SKM-1 treated with dmso at 0.1 percent for 144 hours (cell line): ENCODE measurements at regions not wholly inside any gene's neighbourhood (a gene's known extent, or its start where the extent isn't known, plus 50 kb on each side); places are given as distances from the start of the nearest gene placed in this dataset.
"Not testable (repeated sequence)": the region's sequence is repeated elsewhere in the genome, so short reads cannot be mapped to it uniquely, and the experiment has no call there.

Experiments used
- DNase-seq: peaks from one replicate; lab custom pipeline; 2025; ENCODE audit not compliant: unreplicated experiment; lab: John Stamatoyannopoulos, UW

- no peak for DNase-seq
Measured at GRCh38 chr6:144606083-144606482, 320.9 kb downstream of the UTRN start.

GRCh38 chr6:144607998-144608735 lies 323.0 kb downstream of the UTRN start:
- DNase-seq, result no peak

- DNase-seq, result no peak
Measured at GRCh38 chr6:144612811-144613210, 327.7 kb downstream of the UTRN start.

- no peak for DNase-seq
Measured at GRCh38 chr6:144613859-144614258, 328.7 kb downstream of the UTRN start.

GRCh38 chr6:144615870-144616269 lies 330.7 kb downstream of the UTRN start:
- DNase-seq, result no peak

- DNase-seq, result no peak
Measured at GRCh38 chr6:144617191-144617590, 332.1 kb downstream of the UTRN start.

- no peak for DNase-seq
Measured at GRCh38 chr6:144617708-144618107, 332.6 kb downstream of the UTRN start.

- DNase-seq, result no peak
Measured at GRCh38 chr6:144619966-144620365, 334.8 kb downstream of the UTRN start.

- DNase-seq, result no peak
Measured at GRCh38 chr6:144621332-144621731, 336.2 kb downstream of the UTRN start.

- DNase-seq, result no peak
Measured at GRCh38 chr6:144624246-144624645, 339.1 kb downstream of the UTRN start.

- DNase-seq, result no peak
Measured at GRCh38 chr6:144624716-144625115, 339.6 kb downstream of the UTRN start.

GRCh38 chr6:144630857-144631256 lies 345.7 kb downstream of the UTRN start:
- no peak for DNase-seq

- DNase-seq, result no peak
Measured at GRCh38 chr6:144632266-144632665, 347.1 kb downstream of the UTRN start.

GRCh38 chr6:144633886-144634285 lies 348.8 kb downstream of the UTRN start:
- DNase-seq, result no peak

GRCh38 chr6:144634371-144634770 lies 349.2 kb downstream of the UTRN start:
- DNase-seq, result no peak

GRCh38 chr6:144635051-144635450 lies 349.9 kb downstream of the UTRN start:
- DNase-seq, result no peak

- not testable (repeated sequence) for DNase-seq
Measured at GRCh38 chr6:144636025-144636424, 350.9 kb downstream of the UTRN start.

- DNase-seq, result peak; percentile 82
Measured at GRCh38 chr6:144637541-144637940, 352.4 kb downstream of the UTRN start.

GRCh38 chr6:144639654-144640053 lies 354.5 kb downstream of the UTRN start:
- no peak for DNase-seq

GRCh38 chr6:144641286-144641685 lies 356.2 kb downstream of the UTRN start:
- DNase-seq, result no peak

GRCh38 chr6:144644776-144645175 lies 359.6 kb downstream of the UTRN start:
- no peak for DNase-seq

GRCh38 chr6:144646093-144647056 lies 361.2 kb downstream of the UTRN start:
- no peak for DNase-seq
